GM21576 (cell line): ENCODE measurements at regions not wholly inside any gene's neighbourhood (a gene's known extent, or its start where the extent isn't known, plus 50 kb on each side); places are given as distances from the start of the nearest gene placed in this dataset.
"Not testable (repeated sequence)": the region's sequence is repeated elsewhere in the genome, so short reads cannot be mapped to it uniquely, and the experiment has no call there.

Experiments used
- ATAC-seq: cut with Tn5 transposase; IDR thresholded peaks from one replicate; pipeline ENCODE4 v1.9.1; 2021; ENCODE audit warnings: mild to moderate bottlenecking, moderate library complexity; ENCODE audit not compliant: unreplicated experiment

DNA sequence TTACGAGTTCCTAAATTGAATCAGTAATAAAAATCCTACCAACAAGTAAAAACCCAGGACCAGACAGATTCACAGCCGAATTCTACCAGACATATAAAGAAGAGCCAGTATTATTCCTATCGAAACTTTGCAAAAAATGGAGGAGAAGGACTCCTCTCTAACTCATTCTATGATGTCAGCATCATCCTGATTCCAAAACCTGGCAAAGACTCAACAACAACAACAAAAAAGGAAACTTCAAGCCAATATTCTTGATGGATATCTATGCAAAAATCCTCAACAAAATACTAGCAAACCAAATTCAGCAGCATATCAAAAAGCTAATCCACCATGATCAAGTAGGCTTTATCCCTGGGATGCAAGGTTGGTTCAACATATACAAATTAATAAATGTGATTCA is 84.6 kb upstream of the ADRB2 start:
- ATAC-seq = not testable (repeated sequence)

DNA sequence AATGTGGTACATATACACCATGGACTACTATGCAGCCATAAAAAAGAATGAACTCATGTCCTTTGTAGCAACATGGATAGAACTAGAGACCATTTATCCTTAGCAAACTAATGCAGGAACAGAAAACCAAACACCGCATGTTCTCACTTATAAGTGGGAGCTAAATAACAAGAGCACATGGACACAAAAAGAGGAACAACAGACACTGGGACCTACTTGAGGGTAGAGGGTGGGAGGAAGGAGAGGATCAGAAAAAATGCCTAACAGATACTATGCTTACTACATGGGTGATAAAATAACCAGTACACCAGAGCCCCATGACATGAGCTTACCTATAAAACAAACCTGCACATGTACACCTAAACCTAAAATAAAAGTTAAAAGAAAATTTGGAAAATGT is 82.0 kb upstream of the ADRB2 start:
- not testable (repeated sequence) for ATAC-seq

DNA sequence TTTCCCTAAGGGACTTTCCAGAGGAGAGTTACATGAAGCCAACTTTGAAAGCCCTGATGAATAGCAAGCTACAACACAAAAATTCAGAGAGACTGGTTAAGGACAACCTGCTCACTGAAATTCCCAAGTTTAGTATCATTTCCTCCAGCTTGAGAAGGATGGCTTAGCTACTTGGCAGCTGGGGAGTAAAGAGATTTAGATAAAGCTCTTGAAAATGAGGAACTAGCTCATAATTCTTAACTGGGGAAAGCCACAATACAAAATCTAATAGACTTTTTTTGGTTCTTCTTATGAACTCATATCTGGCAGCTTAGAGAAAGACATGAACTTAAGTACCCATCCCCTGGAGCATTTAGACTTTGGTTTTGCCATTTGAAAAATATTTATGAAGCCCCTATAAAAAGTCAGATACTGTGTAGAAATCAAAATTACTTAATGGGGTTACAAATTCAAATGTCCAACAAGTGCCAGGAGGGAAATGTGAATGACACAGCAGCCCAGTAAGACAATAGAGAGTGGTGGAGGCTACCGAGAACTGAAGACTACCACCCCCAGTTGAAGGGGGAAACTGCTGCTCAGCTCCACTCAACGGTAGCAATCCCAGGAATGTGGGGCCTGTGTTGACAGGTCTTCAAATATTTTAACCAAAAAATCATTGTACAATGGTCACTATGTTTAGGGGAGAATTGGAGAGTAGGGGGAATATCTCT is 79.4 kb upstream of the ADRB2 start:
- ATAC-seq = peak; percentile 93

DNA sequence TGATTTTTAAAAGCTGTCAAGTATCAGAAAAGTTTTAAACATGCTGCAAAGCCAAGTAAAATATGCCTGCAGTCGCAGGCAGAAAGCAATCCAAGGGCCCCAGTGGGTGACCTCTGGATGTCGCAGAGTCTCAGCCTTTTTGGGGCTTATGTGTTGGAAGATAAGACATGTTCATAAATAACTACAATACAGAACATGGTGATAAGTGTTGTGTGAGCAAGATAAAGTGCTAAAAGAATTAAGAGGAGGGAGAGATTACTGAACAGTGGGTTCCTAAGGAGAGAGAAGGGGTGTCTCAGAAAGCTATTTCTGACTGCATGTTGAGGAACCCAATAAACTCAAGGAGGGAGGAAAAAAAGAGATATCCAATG is 78.9 kb upstream of the ADRB2 start:
- ATAC-seq = no peak

DNA sequence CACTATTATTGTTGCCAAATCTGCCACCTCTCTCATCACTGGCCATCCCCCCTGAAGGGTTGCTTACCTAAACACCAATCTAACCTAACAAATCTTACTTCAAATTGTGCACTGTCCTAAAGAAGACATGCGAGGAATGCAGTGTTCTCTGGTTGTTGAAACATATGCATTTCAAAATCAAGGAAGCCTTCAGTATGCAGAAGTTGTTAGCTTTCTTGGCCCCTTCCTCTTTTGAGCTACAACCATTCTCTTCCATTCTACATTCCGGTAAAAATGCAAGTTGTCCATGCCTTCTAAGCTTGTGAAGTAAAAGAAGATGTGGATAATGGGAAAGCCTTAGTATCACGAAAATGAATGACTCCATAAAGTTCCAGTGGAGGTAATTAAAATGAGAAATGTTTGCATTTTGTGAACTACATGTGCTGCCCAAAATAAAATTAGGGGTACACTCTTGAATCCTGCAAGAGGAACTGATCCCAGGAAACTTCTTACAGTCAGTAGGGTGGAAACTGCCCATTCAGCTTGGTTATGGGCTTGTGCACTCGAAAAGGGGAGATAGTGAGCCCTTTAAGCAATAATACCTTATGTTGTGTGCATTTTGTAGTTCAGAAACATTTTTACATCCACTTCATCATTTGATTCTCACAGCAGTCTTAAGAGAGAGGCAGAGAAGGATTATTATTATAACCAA is 77.6 kb upstream of the ADRB2 start:
- ATAC-seq = no peak

DNA sequence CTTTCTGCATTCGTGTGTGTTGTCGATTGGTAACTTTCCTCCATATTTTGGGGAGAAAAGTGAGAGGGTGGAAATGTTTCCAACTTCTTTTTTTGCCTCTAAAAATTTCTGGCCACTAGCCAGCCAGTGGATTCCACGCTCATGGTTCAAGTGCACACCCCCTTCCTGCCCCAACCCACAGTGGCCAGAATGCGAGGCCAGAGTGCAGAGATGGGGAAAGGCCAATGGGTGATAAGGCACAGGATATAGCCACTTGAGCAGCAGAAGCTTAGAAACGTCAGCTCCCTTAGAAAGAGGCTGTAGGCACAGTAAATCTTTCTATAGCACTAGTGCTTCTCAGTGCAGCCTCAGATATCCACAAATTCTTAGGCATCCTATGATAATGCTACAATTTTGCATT is 75.8 kb upstream of the ADRB2 start:
- ATAC-seq = no peak

DNA sequence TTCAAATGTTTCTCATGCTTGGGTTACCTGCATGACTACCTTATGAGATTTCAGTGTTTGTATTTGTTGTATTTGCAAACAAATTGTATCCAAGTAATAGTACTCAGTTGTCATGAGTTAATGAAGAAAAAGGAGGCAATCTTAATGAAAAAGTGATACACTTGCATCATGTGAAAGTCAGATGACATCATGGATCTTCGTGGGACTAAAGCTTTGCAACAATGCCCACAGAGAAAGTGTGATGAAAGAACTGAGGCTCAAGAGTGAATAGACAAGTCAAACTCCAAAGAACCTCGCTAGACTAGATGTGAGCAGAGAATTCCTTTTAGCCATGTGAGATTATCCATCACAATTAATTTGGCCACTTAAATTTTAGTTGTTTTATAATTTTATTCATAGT is 75.4 kb upstream of the ADRB2 start:
- ATAC-seq = no peak

DNA sequence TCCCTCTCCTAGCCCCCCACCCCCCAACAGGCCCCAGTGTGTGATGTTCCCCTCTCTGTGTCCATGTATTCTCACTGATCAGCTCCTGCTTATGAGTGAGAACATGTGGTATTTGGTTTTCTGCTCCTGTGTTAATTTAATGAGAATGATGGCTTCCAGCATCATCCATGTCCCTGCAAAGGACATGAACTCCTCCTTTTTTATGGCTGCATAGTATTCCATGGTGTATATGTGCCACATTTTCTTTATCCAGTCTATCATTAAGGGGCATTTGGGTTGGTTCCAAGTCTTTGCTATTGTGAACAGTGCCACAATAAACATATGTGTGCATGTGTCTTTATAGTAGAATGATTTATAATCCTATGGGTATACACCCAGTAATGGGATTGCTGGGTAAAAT is 74.0 kb upstream of the ADRB2 start:
- ATAC-seq = not testable (repeated sequence)

DNA sequence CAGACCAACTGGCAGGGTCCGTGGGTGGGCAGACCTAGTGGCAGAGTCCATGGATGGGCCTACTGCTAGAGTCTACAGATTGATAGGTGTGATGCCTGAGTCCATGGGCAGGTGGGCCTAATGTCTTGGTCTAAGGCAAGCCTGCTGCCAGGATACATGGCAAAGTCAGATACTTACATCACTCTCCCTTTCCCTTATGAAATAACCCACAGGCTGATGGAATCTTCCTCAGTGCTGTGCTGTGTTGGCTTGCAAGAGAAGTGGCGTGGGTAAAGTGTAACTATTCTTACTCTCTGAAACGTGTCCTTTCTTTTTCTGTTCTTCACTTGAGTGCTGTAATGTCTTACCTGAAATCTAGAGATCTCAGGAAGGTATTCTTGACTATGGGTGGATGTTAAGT is 67.3 kb upstream of the ADRB2 start:
- no peak for ATAC-seq

DNA sequence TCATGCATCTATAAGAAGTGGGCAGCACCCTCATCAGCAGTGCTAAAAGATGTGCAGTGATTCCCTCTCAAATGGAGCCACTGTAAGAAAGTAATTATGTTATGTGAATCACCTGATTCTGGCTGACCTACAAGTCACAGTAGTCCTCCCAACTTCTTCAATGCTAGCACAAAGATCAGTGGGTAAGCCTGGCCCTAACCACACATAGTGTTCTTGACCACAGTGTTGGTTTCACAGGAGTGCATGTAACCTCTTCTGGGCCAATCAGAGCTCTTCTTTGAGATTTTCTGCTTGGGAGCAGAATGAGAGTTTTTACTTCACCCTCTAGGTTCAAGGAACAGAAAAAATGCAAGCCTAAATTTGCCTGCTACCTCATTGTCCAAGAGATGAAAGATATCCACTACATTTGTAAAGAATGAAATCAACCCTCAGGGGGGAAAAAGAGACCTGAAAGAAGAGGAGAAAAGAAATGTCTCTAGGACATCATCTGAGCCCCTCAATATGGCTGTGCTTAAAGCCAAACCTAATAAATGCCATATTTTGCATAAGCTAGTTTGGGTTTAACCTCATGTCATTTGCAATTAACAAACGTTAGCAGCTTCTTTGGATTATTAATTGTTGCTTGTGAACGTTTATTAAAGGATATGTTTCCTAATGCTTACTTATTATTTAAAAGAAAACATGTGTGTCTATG is 65.3 kb upstream of the ADRB2 start:
- peak; percentile 100 for ATAC-seq

DNA sequence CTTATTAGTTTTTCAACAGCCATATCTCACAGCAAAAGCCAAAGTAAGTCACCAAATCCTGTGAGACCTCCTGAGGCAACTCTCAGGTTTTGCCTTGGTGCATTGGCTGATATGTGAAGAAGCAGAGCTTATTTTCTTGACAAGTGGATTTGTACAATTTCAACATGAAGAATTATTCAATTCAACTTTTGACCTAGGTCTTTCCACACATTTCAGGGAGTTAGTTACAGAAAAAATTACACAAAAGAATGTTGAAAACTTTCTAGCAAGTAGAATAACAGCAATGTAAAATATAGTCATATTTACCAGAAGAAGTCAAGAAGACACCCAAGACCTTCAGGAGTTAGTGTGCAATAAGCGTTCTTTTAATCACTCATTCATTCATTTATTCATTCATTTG is 62.4 kb upstream of the ADRB2 start:
- ATAC-seq = no peak

DNA sequence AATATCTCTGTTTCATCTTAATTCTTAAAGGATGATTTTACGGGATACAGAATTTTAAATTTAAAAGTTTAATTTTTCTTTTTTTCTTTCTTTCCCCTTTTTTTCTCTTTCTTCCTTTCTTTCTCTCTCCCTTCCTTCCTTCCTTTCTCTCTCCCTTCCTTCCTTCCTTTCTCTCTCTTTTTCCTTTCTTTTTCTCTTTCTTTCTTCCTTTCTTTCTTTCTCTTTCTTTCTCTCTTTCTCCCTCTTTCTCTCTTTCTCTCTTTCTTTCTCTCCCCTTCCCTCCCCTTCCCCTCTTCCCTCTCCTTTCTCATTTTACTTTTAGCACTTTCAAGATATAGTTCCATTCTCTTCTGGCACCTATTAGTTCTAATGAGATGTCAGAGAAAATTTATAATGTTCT is 61.4 kb upstream of the ADRB2 start:
- ATAC-seq = no peak

DNA sequence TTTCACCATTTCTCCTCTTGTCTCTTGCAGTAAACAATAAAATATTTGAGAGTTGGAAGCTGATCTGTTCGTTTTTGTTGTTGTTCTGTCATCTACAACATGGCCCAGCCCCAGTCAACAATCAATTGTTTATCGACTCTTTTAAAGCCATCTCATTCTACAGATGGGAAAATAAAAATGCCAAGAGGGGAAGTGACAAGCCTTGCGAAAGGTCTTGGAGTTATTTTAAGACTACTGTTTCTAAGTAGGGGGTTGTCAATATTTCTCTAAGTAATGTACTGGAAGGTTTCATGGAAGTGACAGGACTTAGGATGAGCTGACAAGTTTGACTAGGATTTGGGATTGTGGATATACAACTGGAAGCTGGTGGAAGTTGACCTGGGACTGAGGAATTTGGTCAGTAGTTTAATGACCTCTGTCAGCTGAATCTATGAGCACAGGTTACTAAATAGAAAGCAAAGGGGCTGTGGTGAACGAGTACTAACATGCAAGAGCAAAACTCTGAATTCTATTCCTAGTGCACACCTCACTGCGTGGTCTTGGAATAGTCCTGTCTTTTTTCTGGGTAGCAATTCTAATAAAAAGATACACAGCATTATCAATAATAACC is 57.5 kb upstream of the ADRB2 start:
- ATAC-seq = no peak

DNA sequence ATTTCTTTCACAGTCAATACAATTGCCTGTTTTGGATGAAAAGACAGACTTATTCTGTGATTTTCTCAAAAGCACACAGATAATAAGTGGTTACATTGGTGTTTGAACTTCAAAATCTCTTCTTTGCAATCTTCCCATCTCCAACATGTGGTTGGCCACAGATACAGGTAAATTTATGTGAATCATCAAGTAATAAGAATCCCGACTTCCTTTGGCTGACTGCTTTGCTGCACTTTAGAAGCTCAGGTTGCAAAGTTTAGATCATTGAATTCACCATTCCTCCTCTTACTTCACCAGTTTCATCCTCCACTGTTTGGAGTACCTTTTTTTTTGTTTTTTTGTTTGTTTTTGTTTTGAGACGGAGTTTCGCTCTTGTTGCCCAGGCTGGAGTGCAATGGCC is 56.5 kb upstream of the ADRB2 start:
- ATAC-seq = no peak

DNA sequence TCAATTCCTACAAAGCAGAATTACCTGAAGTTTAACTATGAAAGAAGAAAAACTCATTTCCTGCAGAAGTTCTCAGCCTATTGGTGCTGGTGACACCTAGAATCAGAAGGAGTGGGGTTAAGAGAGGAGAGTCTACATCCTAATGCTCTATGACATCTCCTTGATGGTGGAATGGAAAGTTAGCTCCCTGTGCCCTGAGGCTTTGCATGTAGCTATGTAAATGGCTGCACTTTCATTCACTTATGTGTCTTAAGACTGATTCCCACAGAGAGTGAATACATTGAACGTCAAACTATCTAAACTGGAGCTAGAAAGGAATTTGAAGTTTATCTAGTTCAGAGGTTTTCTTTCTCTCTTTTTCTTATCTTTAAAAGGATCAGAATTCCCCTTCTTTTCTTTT is 52.1 kb upstream of the ADRB2 start:
- ATAC-seq = no peak

DNA sequence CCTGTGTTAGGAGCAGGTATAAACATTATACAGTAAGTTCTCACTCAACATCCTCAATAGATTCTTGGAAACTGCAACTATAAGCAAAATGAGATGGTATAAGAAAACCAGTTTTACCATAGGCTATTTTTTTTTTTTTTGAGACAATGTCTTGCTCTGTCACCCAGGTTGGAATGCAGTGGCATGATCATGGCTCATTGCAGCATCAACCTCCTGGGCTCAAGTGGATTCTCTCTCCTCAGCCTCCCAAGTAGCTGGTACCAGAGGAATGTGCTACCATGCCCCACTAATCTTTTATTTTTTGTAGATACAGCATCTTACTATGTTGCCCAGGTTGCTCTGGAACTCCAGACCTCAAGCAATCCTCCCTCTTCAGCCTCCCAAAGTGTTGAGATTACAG is 50.1 kb upstream of the ADRB2 start:
- no peak for ATAC-seq
